ENCODE measurements at regions not wholly inside any gene's neighbourhood (a gene's known extent, or its start where the extent isn't known, plus 50 kb on each side); places are given as distances from the start of the nearest gene placed in this dataset.

GRCh38 chr7:26458466-26459145 is 166.9 kb downstream of the SNX10 start:
- no peak for DNase-seq (ENCODE audit: low read depth)

GRCh38 chr7:26459540-26460193 is 168.0 kb downstream of the SNX10 start:
- DNase-seq (ENCODE audit: low read depth): no peak

- no peak for DNase-seq (ENCODE audit: low read depth)
Measured at GRCh38 chr7:26460351-26461085, 168.9 kb downstream of the SNX10 start.

- no peak for DNase-seq (ENCODE audit: low read depth)
Measured at GRCh38 chr7:26461518-26461917, 169.9 kb downstream of the SNX10 start.

GRCh38 chr7:26466007-26466406 is 174.3 kb downstream of the SNX10 start:
- no peak for DNase-seq (ENCODE audit: low read depth)

GRCh38 chr7:26467104-26467503 is 175.4 kb downstream of the SNX10 start:
- no peak for DNase-seq (ENCODE audit: low read depth)

GRCh38 chr7:26467541-26467940 is 175.9 kb downstream of the SNX10 start:
- no peak for DNase-seq (ENCODE audit: low read depth)

- DNase-seq (ENCODE audit: low read depth): no peak
Measured at GRCh38 chr7:26468625-26469024, 177.0 kb downstream of the SNX10 start.

GRCh38 chr7:26469188-26469587 is 177.5 kb downstream of the SNX10 start:
- DNase-seq (ENCODE audit: low read depth): no peak

- no peak for DNase-seq (ENCODE audit: low read depth)
Measured at GRCh38 chr7:26470691-26471090, 179.0 kb downstream of the SNX10 start.

- DNase-seq (ENCODE audit: low read depth): no peak
Measured at GRCh38 chr7:26471306-26472075, 179.8 kb downstream of the SNX10 start.

- no peak for DNase-seq (ENCODE audit: low read depth)
Measured at GRCh38 chr7:26472971-26473370, 181.3 kb downstream of the SNX10 start.

GRCh38 chr7:26476271-26476670 is 184.6 kb downstream of the SNX10 start:
- DNase-seq (ENCODE audit: low read depth): no peak

- DNase-seq (ENCODE audit: low read depth): no peak
Measured at GRCh38 chr7:26477381-26477990, 185.8 kb downstream of the SNX10 start.

- no peak for DNase-seq (ENCODE audit: low read depth)
Measured at GRCh38 chr7:26478550-26478949, 186.9 kb downstream of the SNX10 start.

GRCh38 chr7:26479581-26479980 is 187.9 kb downstream of the SNX10 start:
- DNase-seq (ENCODE audit: low read depth): no peak

- no peak for DNase-seq (ENCODE audit: low read depth)
Measured at GRCh38 chr7:26480156-26480555, 188.5 kb downstream of the SNX10 start.

- no peak for DNase-seq (ENCODE audit: low read depth)
Measured at GRCh38 chr7:26482927-26483326, 191.3 kb downstream of the SNX10 start.

GRCh38 chr7:26483843-26484242 is 192.2 kb downstream of the SNX10 start:
- DNase-seq (ENCODE audit: low read depth): no peak

- no peak for DNase-seq (ENCODE audit: low read depth)
Measured at GRCh38 chr7:26485367-26485934, 193.8 kb downstream of the SNX10 start.

GRCh38 chr7:26486153-26486552 is 194.5 kb downstream of the SNX10 start:
- no peak for DNase-seq (ENCODE audit: low read depth)
